GM21786 (cell line): ENCODE measurements at regions not wholly inside any gene's neighbourhood (a gene's known extent, or its start where the extent isn't known, plus 50 kb on each side); places are given as distances from the start of the nearest gene placed in this dataset.

Experiments used
- ATAC-seq: cut with Tn5 transposase; IDR thresholded peaks from one replicate; pipeline ENCODE4 v1.9.1; 2021; ENCODE audit not compliant: unreplicated experiment

DNA sequence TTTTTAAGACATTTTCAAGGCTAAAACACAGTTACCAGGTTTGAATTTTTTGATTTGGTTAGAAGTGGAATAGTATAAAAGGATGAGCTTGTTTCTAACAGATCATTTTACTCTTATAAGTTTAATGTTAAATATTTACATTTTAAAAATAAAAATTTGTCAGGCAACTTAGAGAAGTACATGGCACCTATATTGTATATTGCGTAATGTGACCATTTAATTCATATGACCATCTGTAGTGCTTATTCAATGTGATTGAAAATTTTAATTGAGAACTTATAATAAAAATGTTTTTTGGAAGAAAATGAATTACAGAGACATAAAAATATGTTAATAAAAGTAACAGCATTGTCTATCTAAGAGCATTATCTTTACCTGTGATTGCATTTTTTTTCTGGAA is 1632.4 kb downstream of the RPA4 start:
- no peak for ATAC-seq

DNA sequence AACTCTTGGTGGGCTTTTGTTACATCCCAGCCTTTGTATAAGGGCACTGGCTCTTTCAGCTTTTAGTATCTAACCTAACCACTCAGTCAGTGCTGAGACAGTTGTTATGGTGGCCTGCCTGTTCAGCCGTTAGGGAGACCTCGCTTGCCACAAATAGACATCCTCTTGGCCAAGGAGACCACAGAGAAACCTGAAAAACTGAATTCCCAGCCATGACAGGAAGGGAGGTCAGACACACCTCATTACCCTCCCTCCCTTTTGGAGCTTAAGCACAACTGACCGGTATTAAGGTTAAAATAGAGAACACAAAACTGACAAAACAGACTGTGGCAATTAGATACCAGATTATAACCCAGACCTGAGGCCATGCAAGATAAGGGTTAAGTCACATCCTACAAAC is 1639.3 kb downstream of the RPA4 start:
- ATAC-seq = no peak

DNA sequence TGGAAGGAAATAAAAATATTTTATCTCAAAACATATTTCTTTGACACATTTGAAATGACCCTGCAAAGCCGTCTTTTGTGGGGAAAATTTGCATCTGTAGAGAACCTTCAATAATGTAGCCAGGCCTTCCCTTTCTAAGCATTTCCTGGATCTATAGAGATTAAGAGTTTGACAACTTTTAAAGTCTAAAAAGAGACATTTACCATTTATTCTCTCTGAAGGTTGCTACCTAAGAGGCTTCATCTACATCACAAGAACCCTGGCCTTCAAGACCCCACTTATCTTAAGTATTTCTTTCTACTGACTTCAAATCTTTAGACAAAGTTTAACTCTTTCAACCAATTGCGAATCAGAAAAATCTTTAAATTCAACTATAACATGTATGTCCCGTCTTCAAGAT is 1639.8 kb downstream of the RPA4 start:
- ATAC-seq = no peak

DNA sequence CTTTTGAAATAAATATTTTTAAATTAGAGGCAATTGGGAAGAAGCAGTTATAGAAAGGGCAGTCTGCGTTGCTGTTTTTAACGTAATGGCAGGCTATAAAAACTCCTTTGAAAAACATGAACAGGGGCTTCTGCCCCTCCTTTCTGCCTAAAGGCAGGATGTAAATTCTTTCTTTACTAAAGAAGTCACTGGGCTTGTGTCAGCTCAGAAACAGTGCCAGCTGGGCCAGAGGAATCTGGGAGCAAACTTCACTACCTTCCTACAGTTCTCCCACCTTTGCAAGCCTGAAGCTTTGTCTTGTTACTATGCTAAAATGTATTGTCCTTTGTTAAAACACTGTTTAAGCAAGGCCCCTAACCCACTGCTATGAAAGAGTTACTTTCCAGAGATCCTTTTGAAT is 1664.8 kb downstream of the RPA4 start:
- no peak for ATAC-seq

DNA sequence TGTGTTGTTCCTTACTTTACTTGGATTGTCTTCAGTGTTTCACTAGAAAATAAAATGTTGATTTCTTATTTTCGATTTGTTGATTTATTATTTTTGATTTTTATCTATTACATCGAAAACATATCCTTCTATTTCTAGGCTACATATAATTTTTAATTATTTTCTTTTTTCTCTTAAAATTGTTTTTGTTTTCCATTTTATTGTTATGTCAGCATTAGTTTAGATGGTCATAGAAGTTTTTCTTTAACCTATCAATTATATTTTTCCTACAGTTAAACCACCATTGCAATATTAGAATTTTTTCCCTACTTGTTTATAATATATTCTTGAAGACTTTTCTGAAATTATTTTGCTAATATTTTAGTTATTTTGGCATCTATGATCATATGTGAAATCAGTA is 1685.1 kb downstream of the RPA4 start:
- ATAC-seq = no peak

DNA sequence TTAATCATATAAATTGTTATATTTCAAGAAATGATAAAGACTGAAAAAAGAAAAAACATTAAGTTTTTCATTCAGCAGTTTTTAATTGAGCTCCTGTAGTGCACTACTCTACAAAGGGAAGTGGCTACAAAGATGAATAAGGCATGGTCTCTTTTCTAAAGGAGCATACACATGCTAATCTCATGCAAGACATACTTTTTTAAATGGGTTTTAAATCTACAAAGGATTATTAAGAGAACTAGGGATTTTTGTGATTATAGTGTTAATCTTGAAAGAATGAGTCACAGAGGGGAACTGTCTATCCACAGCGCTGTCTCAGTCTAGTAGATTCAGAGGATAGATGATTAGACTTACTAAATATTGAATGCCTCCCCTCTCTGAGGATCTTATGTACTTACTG is 1722.2 kb downstream of the RPA4 start:
- ATAC-seq = no peak

DNA sequence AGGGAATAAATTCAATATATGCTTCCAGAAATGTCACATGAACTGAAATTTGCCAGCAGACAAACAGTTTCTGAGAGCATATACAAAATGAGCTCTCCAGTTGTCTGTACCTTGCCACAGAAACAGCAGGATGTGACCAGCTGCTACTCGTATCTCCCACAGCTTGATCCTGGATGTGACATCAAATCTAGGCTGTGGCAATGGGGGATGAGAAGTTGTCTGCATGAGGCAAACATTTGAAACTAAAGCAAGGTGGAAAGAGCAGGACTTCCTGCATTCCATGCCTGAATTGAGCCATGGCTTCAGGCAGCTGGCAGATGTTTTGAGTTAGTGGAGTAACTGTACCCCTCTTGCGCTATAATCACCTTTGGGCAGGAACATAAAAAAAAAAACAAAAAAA is 1724.0 kb downstream of the RPA4 start:
- ATAC-seq = no peak

DNA sequence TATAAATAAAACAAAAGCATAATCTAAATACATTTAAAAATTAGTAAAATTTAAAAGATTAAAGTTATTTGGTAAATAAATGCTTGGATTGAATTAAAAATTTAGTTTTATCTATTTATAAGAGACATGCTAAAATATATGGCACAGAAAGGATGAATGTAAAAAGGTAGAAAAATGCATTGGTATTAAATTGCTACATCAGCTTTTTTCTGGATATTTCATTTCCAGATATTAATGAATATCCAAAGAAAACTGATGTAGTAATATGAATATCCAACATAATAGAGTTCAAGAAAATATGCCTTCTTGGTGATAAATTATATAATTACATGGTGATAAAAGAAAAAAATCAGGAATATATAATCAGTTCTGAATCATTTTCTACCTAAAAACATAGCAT is 1743.9 kb downstream of the RPA4 start:
- no peak for ATAC-seq

DNA sequence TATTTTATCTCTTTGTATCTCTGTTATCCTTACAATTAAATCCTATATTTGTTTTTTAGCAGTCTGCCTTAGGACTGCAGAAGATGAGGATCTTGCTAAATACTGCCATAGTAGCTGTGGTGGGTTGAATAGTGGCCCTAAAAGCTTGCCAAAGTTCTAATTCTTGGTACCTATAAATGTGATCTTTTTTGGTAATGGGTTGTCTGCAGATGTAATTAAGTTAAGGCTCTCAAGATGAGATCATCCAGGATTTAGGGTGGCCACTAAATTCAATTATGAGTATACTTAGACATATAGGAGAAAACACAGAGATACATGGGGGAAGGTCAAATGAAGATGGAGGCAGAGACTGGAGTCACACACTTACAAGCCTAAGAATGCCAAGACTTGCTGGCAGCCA is 1753.7 kb downstream of the RPA4 start:
- ATAC-seq = no peak

DNA sequence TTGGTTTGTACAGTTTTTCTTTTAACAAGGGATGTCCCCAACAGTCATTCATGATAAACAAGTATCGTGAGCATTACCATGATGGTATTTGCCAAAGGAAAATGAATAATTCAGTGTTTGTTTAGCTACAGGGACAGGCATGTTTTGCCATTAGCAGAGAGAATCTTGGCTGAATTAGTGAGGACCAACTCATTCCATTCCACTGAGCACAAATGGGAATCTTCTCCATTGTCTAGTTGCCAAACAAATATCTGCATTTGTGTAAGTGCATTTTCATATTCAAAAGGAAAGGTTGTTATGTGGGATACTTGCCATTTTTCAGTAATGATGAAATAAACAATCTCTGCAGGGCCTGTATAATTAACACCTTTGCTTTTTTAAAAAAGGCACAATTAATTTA is 1762.6 kb downstream of the RPA4 start:
- no peak for ATAC-seq

DNA sequence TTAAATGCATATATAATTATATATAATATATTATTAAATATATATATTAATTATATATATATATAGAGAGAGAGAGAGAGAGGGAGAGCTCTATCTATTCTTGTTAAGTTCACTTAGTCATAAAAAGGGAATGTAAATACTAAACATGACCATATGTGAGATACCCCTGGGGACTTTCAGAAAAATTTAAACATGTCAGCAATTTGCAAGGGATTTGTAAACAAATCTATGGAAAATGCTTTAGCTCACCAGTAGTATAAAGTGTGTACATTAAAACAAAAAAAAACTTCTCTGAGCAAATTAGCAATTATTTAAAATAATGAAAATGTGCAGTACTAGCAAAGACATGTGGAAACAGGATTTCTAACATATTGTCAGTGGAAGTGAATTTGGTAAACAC is 1755.5 kb downstream of the PCDH19 start:
- no peak for ATAC-seq
